HG02970 (cell line): ENCODE measurements at regions not wholly inside any gene's neighbourhood (a gene's known extent, or its start where the extent isn't known, plus 50 kb on each side); places are given as distances from the start of the nearest gene placed in this dataset.

ENCODE experiments used
- ATAC-seq: cut with Tn5 transposase; IDR thresholded peaks from one replicate; pipeline ENCODE4 v1.9.1; 2021; ENCODE audit warnings: mild to moderate bottlenecking, moderate library complexity, moderate number of reproducible peaks; ENCODE audit not compliant: unreplicated experiment, low FRiP score

GRCh38 chr6:104621396-104621795 is 238.3 kb downstream of the HACE1 start:
- ATAC-seq = no peak

- no peak for ATAC-seq
Measured at GRCh38 chr6:104617591-104617990, 242.1 kb downstream of the HACE1 start.

GRCh38 chr6:104614394-104614793 is 245.3 kb downstream of the HACE1 start:
- ATAC-seq = no peak

- no peak for ATAC-seq
Measured at GRCh38 chr6:104613416-104614001, 246.2 kb downstream of the HACE1 start.

GRCh38 chr6:104612541-104612940 is 247.2 kb downstream of the HACE1 start:
- ATAC-seq = no peak

- no peak for ATAC-seq
Measured at GRCh38 chr6:104608101-104608500, 251.6 kb downstream of the HACE1 start.

- no peak for ATAC-seq
Measured at GRCh38 chr6:104607501-104607900, 252.2 kb downstream of the HACE1 start.

GRCh38 chr6:104606361-104606760 is 253.4 kb downstream of the HACE1 start:
- ATAC-seq = no peak

- no peak for ATAC-seq
Measured at GRCh38 chr6:104604685-104605084, 255.0 kb downstream of the HACE1 start.

- no peak for ATAC-seq
Measured at GRCh38 chr6:104603108-104603745, 256.5 kb downstream of the HACE1 start.

- no peak for ATAC-seq
Measured at GRCh38 chr6:104601721-104602120, 258.0 kb downstream of the HACE1 start.

- ATAC-seq = no peak
Measured at GRCh38 chr6:104601131-104601651, 258.5 kb downstream of the HACE1 start.

GRCh38 chr6:104600639-104600931 is 259.1 kb downstream of the HACE1 start:
- ATAC-seq = no peak

- no peak for ATAC-seq
Measured at GRCh38 chr6:104599821-104600638, 259.7 kb downstream of the HACE1 start.

- no peak for ATAC-seq
Measured at GRCh38 chr6:104597541-104598050, 262.1 kb downstream of the HACE1 start.

- no peak for ATAC-seq
Measured at GRCh38 chr6:104596091-104596490, 263.6 kb downstream of the HACE1 start.

- ATAC-seq = no peak
Measured at GRCh38 chr6:104595311-104595820, 264.4 kb downstream of the HACE1 start.

- ATAC-seq = no peak
Measured at GRCh38 chr6:104591573-104592334, 268.0 kb downstream of the HACE1 start.

GRCh38 chr6:104589940-104590339 is 269.8 kb downstream of the HACE1 start:
- ATAC-seq = no peak

GRCh38 chr6:104585646-104586045 is 274.1 kb downstream of the HACE1 start:
- ATAC-seq = no peak
